ENCODE measurements at regions not wholly inside any gene's neighbourhood (a gene's known extent, or its start where the extent isn't known, plus 50 kb on each side); places are given as distances from the start of the nearest gene placed in this dataset.

GRCh38 chr18:31246460-31246859 lies 71.5 kb upstream of the DSG1 start:
- no peak for DNase-seq (ENCODE audit: extremely low read depth, low read depth, low spot score)

- no peak for DNase-seq (ENCODE audit: extremely low read depth, low read depth, low spot score)
These were observed 70.3 kb upstream of the DSG1 start for GRCh38 chr18:31247574-31248199.

GRCh38 chr18:31248783-31249521 lies 69.0 kb upstream of the DSG1 start:
- no peak for DNase-seq (ENCODE audit: extremely low read depth, low read depth, low spot score)

- DNase-seq (ENCODE audit: extremely low read depth, low read depth, low spot score): no peak
These were observed 67.1 kb upstream of the DSG1 start for GRCh38 chr18:31250902-31251301.

- DNase-seq (ENCODE audit: extremely low read depth, low read depth, low spot score): no peak
These were observed 65.4 kb upstream of the DSG1 start for GRCh38 chr18:31252522-31252921.

GRCh38 chr18:31255953-31256352 lies 62.0 kb upstream of the DSG1 start:
- no peak for DNase-seq (ENCODE audit: extremely low read depth, low read depth, low spot score)

GRCh38 chr18:31258789-31259188 lies 59.2 kb upstream of the DSG1 start:
- no peak for DNase-seq (ENCODE audit: extremely low read depth, low read depth, low spot score)

- no peak for DNase-seq (ENCODE audit: extremely low read depth, low read depth, low spot score)
These were observed 56.0 kb upstream of the DSG1 start for GRCh38 chr18:31261792-31262582.

DNA sequence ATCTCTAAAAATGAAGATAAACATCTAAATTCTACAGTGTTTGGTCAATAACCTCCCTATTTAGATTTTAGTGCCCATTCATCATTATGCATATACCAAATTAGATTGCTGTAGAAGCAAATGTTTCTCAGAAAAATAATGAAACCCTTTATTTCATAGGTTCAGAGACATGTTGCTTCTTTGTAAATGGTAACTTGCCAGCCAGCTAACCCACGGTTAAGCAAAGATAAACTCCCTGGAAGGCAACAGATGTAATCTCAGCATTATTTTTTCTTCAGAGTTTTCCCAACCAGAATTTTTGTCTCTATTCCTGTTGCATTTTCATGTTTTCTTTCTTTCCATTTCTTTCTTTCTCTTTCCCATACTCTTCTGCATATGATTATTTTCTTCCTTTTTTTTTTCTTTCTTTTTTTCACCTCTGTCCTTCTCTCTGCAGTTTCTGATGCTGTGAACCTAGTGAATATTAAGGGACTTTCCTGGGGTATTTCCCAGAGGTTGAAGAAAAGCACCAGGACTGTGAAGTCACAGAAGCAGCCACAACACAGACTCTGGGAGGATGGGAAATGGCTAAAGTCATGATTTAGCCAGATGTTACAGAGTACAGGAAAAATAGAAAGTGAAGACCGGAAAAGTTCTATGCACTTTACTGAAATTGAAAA lies 50.0 kb upstream of the DSG1 start:
- DNase-seq (ENCODE audit: extremely low read depth, low read depth, low spot score): no peak

All from glomerular endothelial cell (primary cell).